GM19351 (cell line): ENCODE measurements at regions not wholly inside any gene's neighbourhood (a gene's known extent, or its start where the extent isn't known, plus 50 kb on each side); places are given as distances from the start of the nearest gene placed in this dataset.

Experiments
- ATAC-seq: cut with Tn5 transposase; IDR thresholded peaks from one replicate; pipeline ENCODE4 v1.9.1; 2021; ENCODE audit warnings: mild to moderate bottlenecking, moderate library complexity; ENCODE audit not compliant: unreplicated experiment

- ATAC-seq, result no peak
These were observed 1322.2 kb downstream of the PCDH9 start for GRCh38 chr13:65907666-65908525.

DNA sequence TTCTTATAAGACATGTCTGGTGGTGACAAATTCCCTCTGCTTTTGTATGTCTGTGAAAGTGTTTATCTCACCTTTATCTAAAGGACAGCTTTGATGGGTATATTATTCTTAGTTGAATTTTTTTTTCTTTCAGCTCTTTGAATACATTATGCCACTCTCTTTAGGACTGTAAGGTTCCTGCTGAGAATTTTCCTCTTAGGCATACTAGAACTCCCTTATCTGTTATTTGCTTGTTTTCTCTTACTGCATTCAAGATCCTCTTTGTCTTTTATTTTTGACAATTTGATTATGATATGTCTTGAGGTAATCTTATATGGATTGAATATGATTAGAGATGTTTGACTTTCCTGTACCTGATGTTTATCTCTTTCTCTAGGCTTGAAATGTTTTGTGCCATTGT is 1328.4 kb downstream of the PCDH9 start:
- ATAC-seq, result no peak

DNA sequence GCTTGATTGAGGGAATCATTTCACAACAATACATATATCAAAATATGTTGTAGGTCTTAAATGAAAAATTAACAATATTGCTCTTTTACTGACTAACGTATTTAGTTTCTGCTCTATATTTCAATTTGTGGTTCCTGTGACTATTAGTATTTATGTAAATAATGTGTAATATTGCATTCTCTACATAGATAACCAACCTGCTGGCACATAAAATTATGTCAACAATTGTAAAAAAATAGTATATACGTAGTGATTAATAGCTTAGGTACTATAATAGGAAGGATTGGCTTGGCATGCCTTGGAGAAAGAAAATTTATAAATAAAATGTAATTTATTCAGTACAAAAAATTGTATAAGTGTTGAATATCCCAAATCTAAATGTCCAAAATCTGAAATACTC is 1336.1 kb downstream of the PCDH9 start:
- no peak for ATAC-seq

DNA sequence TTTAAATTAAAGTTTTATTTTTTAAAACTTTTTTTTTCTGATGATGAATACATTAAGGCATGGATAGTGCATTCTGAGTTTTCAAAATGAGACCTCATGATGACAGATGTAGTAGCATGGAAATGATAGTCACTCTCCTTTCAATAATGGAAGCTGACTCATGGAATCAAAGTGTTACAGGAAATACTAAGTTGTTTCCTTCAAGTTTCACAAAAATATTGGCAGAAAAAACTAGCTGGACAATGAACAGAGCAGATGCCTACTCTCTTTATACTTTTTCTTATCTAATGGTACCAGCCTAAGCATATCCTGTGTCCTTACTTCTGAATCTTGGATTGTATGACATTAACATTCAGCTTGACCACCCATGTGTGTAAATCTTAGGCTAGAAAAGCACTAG is 1337.3 kb downstream of the PCDH9 start:
- ATAC-seq, result no peak

GRCh38 chr13:65889368-65889767 is 1340.8 kb downstream of the PCDH9 start:
- no peak for ATAC-seq

DNA sequence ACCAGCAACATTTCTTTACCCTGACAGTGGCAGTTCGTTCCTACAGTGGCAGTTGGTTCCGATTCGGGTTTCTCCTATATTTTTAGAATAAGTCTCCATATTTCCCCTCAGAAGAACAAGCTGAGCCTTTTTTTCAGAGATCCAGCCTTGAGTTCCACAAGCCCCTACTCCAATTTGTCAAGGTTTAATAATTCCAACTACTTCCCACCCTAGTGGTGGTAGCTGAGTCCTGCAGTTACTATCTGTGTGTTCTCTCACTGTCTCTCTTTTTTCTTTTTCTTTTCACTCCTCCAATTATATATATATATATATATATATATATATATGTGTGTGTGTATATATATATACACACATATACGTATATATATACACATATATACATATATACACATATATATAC is 1347.3 kb downstream of the PCDH9 start:
- ATAC-seq, result no peak

- ATAC-seq, result no peak
These were observed 1348.5 kb downstream of the PCDH9 start for GRCh38 chr13:65881561-65882155.

- ATAC-seq, result no peak
These were observed 1355.1 kb downstream of the PCDH9 start for GRCh38 chr13:65875031-65875430.

- no peak for ATAC-seq
These were observed 1357.7 kb downstream of the PCDH9 start for GRCh38 chr13:65872448-65872847.

GRCh38 chr13:65868884-65869283 is 1361.3 kb downstream of the PCDH9 start:
- ATAC-seq, result no peak

- ATAC-seq, result no peak
These were observed 1362.0 kb downstream of the PCDH9 start for GRCh38 chr13:65868099-65868498.

GRCh38 chr13:65866138-65866537 is 1364.0 kb downstream of the PCDH9 start:
- no peak for ATAC-seq

- ATAC-seq, result no peak
These were observed 1364.9 kb downstream of the PCDH9 start for GRCh38 chr13:65865206-65865605.

DNA sequence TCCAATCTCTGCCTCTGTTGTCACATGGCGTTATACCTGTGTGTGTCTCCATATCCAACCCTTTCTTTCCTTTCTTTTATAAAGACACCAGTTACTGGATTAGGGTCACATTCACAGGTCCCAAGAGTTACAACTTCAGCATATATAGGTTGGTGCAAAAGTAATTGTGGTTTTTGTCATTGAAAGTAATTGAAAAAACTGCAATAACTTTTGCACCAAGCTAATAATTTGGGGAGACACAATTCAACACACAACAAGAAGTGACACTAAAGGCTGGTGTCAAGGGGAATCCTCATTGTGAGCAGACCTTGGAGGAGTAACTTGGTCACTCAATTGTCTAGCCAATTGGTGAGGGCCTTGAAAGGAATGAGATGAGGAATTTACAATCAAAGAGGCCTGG is 1366.1 kb downstream of the PCDH9 start:
- no peak for ATAC-seq

DNA sequence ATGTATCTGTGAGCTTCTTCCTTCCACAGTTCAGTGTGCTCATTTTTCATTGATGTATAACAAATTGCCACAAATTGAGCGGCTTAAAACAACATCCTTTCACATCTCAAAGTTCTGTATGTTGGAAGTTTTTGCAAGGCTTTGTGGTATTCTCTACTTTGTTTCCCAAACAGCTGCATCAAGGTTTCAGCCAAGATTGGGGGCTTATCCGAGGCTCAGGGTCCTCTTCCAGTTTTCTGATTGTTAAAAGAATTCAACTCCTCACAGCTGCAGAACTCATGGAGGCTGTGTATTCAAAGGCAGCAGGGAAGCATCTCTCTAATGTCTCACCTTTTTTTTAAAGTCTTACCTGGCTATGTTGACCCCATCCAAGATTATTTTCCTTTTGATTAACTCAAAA is 1369.8 kb downstream of the PCDH9 start:
- ATAC-seq, result no peak

GRCh38 chr13:65857942-65858565 is 1372.1 kb downstream of the PCDH9 start:
- ATAC-seq, result no peak

- no peak for ATAC-seq
These were observed 1373.7 kb downstream of the PCDH9 start for GRCh38 chr13:65856431-65856830.

DNA sequence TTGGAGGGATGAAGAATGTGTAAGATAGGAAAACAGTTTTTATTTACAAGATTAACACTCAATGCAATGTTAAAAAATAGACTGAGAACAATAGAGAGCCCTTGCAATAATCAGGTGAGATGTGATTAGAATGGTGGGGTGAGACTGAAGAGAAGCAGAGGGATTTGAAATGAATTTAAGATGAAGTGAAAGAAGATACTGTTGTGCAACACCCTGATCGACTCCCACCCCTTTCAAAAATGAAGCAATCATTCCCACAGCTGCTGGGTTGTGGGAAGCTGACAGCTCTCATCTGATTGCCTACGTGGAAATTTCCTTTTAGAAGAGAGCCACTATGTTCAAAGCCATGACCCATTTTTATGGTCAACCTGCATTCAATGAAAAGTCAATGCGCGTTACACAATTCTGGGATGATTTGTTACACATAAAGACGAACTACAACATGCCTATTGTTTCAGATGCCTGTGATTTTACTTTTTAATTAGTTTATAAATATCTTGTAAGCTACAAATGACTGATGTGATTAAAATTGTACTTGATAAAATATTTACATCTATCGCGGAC is 1374.8 kb downstream of the PCDH9 start:
- no peak for ATAC-seq

DNA sequence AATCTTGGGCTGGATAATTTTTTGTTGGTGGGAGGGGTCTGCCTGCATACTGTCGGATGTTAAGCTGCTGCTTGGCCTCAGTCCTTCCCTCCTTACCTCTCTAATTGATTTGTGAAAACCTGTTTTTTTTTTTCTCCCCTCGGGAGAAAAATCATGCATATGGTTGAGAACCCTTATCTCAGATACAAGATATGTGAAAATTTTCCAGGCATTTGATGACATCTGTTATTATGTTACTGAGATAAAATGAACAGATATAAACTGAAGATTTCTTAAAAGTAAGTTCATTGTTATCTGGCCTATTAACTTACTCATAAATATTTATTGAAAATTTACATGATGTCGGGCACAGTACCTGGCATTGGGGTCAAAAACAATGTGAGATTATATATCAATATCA is 1375.7 kb downstream of the PCDH9 start:
- ATAC-seq, result no peak

DNA sequence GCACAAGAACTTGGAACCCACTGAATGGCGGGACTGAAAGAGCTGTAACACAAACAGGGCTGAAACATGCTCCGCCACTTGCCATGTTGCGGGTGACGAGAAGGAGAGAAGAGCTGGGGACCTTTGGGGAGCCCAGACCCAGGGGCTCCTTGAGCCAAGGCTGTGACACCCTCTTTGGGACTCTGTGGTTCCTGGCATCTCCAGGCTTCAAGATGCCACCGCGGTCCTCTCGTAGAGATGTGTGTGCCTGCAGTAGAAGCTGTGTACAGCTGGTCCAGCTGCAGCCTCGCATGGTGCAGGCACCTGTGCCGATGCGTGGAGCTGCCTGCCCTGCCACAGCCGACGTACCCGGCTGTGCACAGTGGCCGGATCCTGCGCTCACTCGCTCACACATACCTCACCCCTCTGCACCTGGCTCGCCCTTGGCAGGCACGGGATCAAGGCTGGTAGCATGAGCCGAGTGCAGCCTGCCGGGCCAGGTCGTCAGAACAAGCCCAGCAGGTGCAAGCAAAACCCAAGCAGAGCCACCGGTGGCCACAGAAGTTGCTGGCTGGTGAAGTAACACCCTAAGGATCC is 1385.8 kb downstream of the PCDH9 start:
- no peak for ATAC-seq

- ATAC-seq, result no peak
These were observed 1386.8 kb downstream of the PCDH9 start for GRCh38 chr13:65843314-65843731.
